Tibial nerve (tissue), 4 donors: ENCODE measurements at regions not wholly inside any gene's neighbourhood (a gene's known extent, or its start where the extent isn't known, plus 50 kb on each side); places are given as distances from the start of the nearest gene placed in this dataset.

Experiments used
- DNase-seq, 2 donors: peaks; one replicate each; pipeline ENCODE4 v3.0.0-alpha.2; 2019; ENCODE audit warnings: low spot score in 2 of 2
- H3K27ac ChIP-seq, 4 donors: fragments of 200-600 bp; sonication (generic) in 3 of 4; one replicate each; pipeline ENCODE4 v1.5.1; 2017 to 2019; ENCODE audit warnings: mild to moderate bottlenecking in 1 of 4
- H3K27me3 ChIP-seq, 2 donors: fragments of 200-600 bp; sonication (generic) in 1 of 2; one replicate each; pipeline versions ENCODE4 v1.5.1 to v1.6.0; 2017 to 2019
- H3K36me3 ChIP-seq, 3 donors: fragments of 200-600 bp; sonication (generic); one replicate each; pipeline ENCODE4 v1.5.1; 2018 to 2019
- H3K4me1 ChIP-seq, 4 donors: fragments of 200-600 bp; sonication (generic) in 3 of 4; one replicate each; pipeline ENCODE4 v1.5.1; 2017 to 2019
- H3K4me3 ChIP-seq, 4 donors: fragments of 200-600 bp; sonication (generic) in 3 of 4; one replicate each; pipeline ENCODE4 v1.5.1; 2017 to 2019; ENCODE audit warnings: mild to moderate bottlenecking in 1 of 4, moderate library complexity in 1 of 4
- H3K9me3 ChIP-seq, 4 donors: fragments of 200-600 bp; sonication (generic) in 3 of 4; one replicate each; pipeline ENCODE4 v1.5.1; 2017 to 2019
- EP300 ChIP-seq, 2 donors: sonication (generic); formaldehyde crosslinking; IDR thresholded peaks; one replicate each; pipeline ENCODE4 v1.6.1; 2017; ENCODE audit warnings: antibody characterized with exemption in 2 of 2, mild to moderate bottlenecking in 1 of 2
- POLR2A ChIP-seq, 2 donors: fragments of 450-650 bp; IDR thresholded peaks; one replicate each; pipeline ENCODE4 v1.6.1; 2017; ENCODE audit warnings: antibody characterized with exemption in 2 of 2, mild to moderate bottlenecking in 2 of 2, moderate library complexity in 2 of 2
- WGBS, 2 donors: methylation state at CpG; one replicate each; pipeline ENCODE4 v1.1.5; 2018; 5-methylcytosine and 5-hydroxymethylcytosine counted together
- TF ChIP-seq, protein P1 (sequence below), 5 experiments: fragments of 200-600 bp in 3 of 5; fragments of 450-650 bp in 2 of 5; sonication (generic) in 3 of 5; IDR thresholded peaks; one replicate each; pipeline ENCODE4 v1.5.1; 2016 to 2019; ENCODE audit warnings: antibody characterized with exemption in 5 of 5, mild to moderate bottlenecking in 3 of 5, moderate library complexity in 2 of 5

DNA sequence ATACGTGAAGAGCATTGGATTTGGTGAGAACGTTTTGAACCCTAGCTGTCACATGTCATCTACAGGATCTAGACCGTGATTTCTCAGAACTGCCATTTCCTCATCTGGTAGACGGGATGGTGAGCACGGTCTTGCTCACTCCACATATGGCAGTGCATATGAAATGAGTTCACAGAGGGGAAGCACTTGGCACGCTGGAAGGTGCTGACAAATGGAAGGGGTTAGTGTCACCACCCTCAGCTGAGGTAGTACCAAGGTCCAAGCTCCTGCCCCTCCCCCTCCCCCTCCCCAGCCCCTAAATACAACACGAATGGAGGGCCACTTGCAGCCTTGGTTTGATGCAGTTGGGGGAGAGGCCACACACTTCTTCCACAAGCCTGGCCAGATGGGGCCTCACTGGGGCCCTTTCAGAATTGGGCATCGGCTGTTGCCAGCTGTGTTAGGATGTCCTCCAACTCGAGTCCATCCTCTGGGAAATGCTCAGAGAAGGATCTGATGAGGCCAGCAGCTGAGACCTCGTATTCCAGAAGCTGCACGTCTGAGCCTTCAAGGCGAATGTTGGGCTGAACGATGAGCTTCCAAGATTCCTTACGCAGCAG, 322.4 kb downstream of the ANXA1 start:
- Histone ChIP-seq H3K4me3 (no peak overlapping the region), H3K27ac (no peak overlapping the region), H3K36me3 (no peaks in the 10 kb centered on the region), H3K9me3 (peaks cover 0 to 8% (median 0%) of the 10 kb centered on the region in 4 donors), H3K4me1 (no peaks in the 10 kb centered on the region), H3K27me3 (no peaks in the 10 kb centered on the region)
- no peak for TF ChIP-seq POLR2A (IDR thresholded peaks at IDR 0.05)
- no peak for TF ChIP-seq EP300 (IDR thresholded peaks at IDR 0.05)
- TF ChIP-seq, protein P1, sequence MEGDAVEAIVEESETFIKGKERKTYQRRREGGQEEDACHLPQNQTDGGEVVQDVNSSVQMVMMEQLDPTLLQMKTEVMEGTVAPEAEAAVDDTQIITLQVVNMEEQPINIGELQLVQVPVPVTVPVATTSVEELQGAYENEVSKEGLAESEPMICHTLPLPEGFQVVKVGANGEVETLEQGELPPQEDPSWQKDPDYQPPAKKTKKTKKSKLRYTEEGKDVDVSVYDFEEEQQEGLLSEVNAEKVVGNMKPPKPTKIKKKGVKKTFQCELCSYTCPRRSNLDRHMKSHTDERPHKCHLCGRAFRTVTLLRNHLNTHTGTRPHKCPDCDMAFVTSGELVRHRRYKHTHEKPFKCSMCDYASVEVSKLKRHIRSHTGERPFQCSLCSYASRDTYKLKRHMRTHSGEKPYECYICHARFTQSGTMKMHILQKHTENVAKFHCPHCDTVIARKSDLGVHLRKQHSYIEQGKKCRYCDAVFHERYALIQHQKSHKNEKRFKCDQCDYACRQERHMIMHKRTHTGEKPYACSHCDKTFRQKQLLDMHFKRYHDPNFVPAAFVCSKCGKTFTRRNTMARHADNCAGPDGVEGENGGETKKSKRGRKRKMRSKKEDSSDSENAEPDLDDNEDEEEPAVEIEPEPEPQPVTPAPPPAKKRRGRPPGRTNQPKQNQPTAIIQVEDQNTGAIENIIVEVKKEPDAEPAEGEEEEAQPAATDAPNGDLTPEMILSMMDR (IDR thresholded peaks at IDR 0.05) = no peak
- no peak for DNase-seq
- 90 to 96% methylated on average over 7 to 12 of the region's 14 CpGs for WGBS, 2 donors

DNA sequence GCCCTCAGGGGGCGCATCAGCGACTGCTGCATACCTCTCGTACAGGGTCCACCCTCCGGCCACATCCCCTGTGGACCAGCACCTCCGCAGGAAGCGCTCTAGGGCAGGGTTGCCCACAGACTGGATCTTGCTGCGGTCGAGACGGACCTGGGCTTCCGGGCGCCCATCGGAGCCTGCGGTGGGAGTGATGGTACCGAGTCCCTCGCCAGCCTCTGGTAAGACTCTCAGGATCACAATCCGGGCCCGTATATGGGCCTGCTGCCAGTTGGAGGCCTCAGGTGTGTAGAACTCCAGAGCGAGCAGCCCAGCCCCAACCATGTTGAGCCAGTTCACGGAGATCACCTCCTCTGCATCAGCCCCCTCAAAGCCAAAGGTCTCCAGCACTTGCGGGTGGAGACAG, 323.0 kb downstream of the ANXA1 start:
- Histone ChIP-seq H3K9me3 (peaks cover 0 to 8% (median 0%) of the 10 kb centered on the region in 4 donors), H3K27ac (no peak overlapping the region), H3K36me3 (no peaks in the 10 kb centered on the region), H3K27me3 (no peaks in the 10 kb centered on the region), H3K4me3 (no peak overlapping the region), H3K4me1 (no peaks in the 10 kb centered on the region)
- 88 to 98% methylated on average over 5 to 20 of the region's 20 CpGs for WGBS, 2 donors
- TF ChIP-seq, protein P1 (IDR thresholded peaks at IDR 0.05) = no peak
- TF ChIP-seq EP300 (IDR thresholded peaks at IDR 0.05) (no peak), POLR2A (IDR thresholded peaks at IDR 0.05) (no peak)
- no peak for DNase-seq

DNA sequence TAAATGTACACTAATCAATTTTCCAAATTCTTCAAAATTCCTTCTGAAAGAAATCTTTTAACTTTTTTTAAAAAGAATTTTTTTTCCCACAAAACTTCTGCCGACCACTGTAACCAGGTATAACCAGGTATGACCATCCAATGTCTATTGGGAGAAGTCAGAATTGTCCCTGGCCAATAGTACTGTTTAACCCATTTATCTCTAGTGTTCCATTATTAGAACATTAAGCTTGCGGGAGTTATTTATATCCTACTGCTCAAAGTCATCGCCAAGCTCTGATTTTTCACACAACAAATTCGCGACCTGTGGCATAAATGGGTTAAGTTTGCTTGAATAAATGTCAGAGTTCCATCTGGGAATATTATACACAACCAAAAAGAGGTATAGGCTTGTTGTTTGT, 343.2 kb downstream of the ANXA1 start:
- Histone ChIP-seq H3K36me3 (no peaks in the 10 kb centered on the region), H3K9me3 (peaks cover 0 to 18% (median 0%) of the 10 kb centered on the region in 4 donors), H3K27me3 (no peaks in the 10 kb centered on the region), H3K27ac (no peak overlapping the region), H3K4me1 (no peaks in the 10 kb centered on the region), H3K4me3 (no peak overlapping the region)
- no peak for DNase-seq
- TF ChIP-seq EP300 (IDR thresholded peaks at IDR 0.05) (no peak), POLR2A (IDR thresholded peaks at IDR 0.05) (no peak)
- 90 to 94% methylated on average over 5 of the region's 5 CpGs for WGBS, 2 donors

DNA sequence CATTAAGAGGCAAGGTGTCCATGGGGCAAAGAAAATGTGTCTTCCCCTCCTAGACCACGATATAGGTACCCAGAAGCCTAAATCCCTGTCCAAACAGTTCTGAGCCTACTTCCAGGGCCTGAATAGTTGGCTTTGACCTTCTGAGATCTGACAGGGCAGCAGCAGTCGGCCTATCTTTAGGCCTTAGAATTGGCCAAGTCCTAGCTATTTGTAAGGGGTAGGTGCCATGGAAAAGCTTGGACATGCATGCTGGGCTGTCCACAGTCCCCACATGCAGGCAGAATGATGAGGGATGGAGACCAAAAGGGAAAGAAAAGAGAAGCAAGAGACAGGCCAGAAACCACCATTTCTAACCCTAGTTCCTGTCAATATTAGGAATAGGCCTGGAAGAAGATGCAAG, 346.1 kb downstream of the ANXA1 start:
- 71 to 80% methylated on average over 2 of the region's 2 CpGs for WGBS, 2 donors
- Histone ChIP-seq H3K4me3 (no peak overlapping the region), H3K9me3 (peaks cover 0 to 13% (median 0%) of the 10 kb centered on the region in 4 donors), H3K27me3 (no peaks in the 10 kb centered on the region), H3K36me3 (no peaks in the 10 kb centered on the region), H3K4me1 (no peaks in the 10 kb centered on the region), H3K27ac (no peak overlapping the region)
- DNase-seq = no peak
- TF ChIP-seq, protein P1 (IDR thresholded peaks at IDR 0.05) = no peak
- no peak for TF ChIP-seq EP300 (IDR thresholded peaks at IDR 0.05)
- TF ChIP-seq POLR2A (IDR thresholded peaks at IDR 0.05) = no peak

DNA sequence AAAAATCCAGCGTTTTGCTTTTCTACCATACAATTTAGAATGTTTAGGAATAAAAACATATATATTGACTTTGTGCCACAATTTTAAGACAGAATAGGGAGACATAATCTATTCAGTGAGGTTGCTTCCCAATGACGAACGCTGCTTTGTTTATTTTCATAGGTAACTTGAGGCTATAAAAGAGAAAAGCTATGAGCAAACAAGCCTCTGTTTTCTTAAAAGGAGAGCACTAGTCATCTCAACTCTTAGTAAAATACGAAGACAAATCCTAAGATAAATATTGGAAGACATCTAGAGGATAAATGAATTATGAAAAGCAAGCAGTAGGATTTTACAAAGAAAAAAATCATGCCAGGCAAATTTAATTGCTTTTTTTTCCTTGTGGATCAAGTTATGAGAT, 363.6 kb downstream of the ANXA1 start:
- no peak overlapping the region for H3K27ac ChIP-seq
- DNase-seq = no peak
- 37 to 48% methylated on average over 4 of the region's 4 CpGs for WGBS, 2 donors

More for the DNA sequence above, 363.6 kb downstream of the ANXA1 start:
- TF ChIP-seq, protein P1 (IDR thresholded peaks at IDR 0.05) = no peak
- TF ChIP-seq POLR2A (IDR thresholded peaks at IDR 0.05) = no peak
- no peak for TF ChIP-seq EP300 (IDR thresholded peaks at IDR 0.05)
- H3K4me1 ChIP-seq = no peaks in the 10 kb centered on the region
- no peak overlapping the region for H3K4me3 ChIP-seq
- no peaks in the 10 kb centered on the region for H3K27me3 ChIP-seq
- H3K9me3 ChIP-seq = no peaks in the 10 kb centered on the region
- no peaks in the 10 kb centered on the region for H3K36me3 ChIP-seq
